Bone marrow (tissue), 2 donors: ENCODE measurements at regions not wholly inside any gene's neighbourhood (a gene's known extent, or its start where the extent isn't known, plus 50 kb on each side); places are given as distances from the start of the nearest gene placed in this dataset.

Experiments
- DNase-seq, 2 donors: peaks; one replicate each; lab custom pipeline; 2025; lab: John Stamatoyannopoulos, UW

GRCh38 chr11:104338186-104338585 lies 174.2 kb upstream of the PDGFD start:
- DNase-seq = no peak

GRCh38 chr11:104337273-104337672 lies 173.3 kb upstream of the PDGFD start:
- DNase-seq = no peak

GRCh38 chr11:104333977-104334376 lies 170.0 kb upstream of the PDGFD start:
- DNase-seq = peak in 1 of 2 donors; percentile 1

DNA sequence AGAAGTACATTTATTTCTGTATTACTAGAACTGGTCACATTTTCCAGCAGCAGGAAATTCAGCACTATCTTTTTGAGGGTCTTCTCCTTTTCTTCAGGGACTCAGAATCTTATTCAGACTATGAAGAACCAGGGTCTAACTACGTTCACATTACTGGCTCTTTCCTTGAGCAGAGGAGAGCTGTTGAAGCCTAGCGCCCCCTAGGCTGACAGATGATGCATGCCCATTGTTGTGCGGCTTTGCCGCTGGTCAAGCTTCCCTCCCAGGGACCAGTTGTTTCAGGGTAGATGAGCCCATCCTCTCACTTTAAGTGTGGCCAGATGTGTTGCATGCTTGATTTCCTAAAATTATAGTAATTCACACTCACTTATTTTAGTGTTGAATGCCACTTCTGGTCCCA lies 168.2 kb upstream of the PDGFD start:
- no peak for DNase-seq

DNA sequence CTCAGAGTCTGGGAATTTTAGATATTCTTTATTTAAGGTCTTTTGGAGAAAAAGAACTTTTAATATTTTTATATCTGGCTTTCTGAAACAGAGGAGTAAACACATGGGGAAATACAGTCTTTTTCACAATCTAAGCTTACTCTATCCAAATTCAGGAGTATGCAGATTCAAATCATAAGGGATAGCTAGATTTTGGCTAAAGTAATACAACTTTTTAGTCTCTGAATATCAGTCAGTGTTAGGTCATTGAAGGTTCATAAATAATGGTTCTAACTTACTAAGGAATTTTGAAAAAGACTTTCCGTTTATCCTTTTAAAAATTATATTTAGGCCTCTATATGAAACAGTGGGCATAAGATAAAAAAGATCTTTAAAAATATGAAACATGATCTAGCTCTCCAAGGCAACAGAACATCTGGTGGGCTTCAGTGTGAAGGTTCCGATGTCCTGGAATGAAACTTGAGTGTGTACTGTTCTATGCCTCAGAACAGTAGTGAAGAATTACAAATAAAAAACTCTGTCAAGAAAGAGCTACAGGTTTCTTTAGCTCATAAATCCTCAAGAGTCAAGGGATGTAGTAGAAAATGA lies 165.2 kb upstream of the PDGFD start:
- DNase-seq = no peak

DNA sequence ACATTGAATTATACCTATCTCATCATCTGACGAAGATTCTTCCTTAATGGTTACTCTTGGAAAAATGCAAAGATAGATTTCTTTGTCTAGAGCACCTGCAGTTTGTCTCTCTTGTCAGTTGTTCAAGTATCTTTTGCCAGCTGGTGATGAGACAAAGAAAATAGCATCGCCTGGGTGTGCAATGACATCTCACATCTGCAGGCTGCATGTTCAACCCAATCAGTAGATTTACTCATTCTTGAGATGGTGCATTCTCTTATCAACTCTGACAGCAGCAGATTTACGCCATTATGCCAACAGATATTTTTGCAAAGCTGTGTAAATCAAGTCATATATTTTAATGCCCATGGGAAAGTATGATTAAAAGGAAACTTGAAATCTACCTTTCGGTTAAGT lies 164.6 kb upstream of the PDGFD start:
- no peak for DNase-seq

GRCh38 chr11:104327861-104328511 lies 164.0 kb upstream of the PDGFD start:
- DNase-seq = no peak

DNA sequence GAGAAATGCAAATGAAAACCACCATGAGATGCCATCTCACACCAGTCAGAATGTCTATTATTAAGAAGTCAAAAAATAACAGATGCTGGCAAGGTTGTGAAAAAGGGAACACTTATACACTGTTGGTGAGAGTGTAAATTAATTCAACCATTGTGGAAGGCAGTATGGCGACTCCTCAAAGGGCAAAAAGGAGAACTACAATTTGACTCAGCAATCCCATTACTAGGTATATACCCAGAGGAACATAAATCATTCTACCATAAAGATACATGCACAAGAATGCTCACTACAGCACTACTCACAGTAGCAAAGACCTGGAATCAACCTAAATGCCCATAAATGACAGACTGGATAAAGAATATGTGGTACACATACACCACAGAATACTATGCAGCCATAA lies 161.1 kb upstream of the PDGFD start:
- DNase-seq = no peak

- DNase-seq = no peak
Observed at GRCh38 chr11:104324276-104324675, 160.3 kb upstream of the PDGFD start.

DNA sequence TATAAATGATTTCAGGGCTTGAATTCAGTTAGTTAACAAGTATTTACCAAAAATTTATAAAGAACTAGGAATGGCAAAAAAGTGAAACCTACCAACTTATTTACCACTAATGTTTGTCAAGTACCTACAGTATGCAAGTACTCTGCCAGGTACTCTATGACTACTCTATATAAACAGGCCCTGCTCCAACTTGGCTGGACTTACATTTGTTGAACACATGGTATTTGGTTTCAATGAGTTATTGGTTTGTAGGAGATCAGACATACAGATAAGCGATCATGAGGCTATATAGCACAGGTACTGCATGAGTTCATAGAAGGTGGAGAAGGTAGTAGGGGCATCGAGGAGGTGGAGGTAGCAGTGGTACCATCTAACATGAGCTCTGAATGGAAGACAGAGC lies 159.9 kb upstream of the PDGFD start:
- DNase-seq = no peak

DNA sequence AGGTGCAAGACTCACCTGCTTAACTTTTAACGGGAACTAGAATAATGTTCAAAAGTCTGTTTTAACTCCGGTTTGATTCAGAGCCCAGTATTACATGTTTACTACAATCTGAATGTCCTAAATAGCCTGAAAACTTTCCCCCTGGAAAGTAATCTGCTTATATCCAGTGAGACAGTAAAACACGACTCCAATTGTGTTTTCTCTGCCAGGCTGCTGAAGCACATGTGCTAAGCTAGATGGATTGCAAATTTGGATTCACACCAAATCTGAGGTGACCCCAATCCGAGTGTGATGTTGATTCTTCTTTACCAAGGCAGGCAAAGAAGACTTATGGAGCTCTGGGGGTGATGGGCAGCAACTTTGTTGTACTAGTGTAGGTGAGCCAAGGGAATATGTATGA lies 158.7 kb upstream of the PDGFD start:
- no peak for DNase-seq

DNA sequence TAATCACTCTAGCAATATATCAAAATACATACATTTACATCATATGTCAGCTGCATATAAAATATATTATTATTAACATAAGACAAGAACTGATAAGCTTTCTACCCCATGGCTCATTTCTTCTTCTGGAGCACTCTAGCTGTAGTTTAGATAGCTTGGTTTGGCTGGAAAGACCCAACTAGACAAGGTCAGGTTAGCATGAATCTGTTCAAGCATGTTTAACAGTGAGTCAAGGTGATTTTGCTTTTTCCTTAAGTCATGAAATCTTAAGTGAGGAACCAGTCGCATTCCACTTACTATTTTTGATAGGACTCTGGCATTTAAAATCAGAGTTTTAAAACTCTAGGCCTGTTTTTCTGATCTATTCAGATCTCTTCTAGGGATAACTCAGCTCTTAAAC lies 157.0 kb upstream of the PDGFD start:
- DNase-seq = no peak

DNA sequence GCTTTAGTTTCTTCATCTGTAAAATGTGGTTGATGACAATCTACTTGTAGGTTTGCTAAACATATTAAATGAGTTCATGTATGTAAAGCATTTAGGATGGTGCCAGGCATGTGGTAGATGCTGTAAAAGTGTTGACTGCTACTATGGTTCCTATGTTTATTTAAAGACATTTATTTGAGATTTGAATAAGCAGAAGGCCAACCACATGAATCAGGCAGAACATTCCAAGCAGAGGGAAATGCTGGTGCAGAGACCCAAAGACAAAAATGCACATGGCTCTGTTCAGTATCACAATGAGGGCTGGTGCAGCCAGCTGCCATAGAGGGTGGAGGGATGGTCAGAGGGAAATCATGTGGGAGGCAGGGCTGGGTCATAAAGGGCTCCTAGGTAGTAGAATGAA lies 156.2 kb upstream of the PDGFD start:
- DNase-seq = no peak

GRCh38 chr11:104319396-104319795 lies 155.4 kb upstream of the PDGFD start:
- DNase-seq = no peak

DNA sequence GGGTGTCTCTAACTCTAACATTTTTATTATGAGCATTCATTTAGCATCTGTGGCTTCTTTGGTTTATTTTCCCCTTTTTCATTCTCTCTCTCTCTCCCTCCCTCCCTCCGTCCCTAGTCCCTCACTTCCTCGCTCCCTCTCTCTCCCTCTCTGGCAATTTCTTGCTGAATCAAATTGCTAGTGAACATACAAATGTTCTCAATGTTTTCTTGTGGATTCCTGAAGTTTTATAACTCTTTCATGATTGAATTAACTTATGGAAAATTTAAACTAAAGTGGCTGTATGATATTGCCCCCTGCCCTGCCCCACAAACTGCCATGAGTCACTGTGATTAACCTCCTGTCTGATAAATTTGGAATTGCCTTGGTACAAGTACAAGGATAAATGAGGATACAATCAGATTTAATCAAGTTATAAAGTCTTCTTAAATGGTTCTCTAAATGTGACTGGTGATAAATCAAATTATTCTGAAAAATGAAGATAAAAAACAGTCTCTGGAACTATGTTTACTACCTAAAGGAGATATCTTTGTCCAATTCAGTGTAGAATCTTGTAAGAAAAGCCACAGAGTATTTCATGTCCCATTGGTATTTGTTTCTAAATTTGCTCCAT lies 143.0 kb upstream of the PDGFD start:
- no peak for DNase-seq

DNA sequence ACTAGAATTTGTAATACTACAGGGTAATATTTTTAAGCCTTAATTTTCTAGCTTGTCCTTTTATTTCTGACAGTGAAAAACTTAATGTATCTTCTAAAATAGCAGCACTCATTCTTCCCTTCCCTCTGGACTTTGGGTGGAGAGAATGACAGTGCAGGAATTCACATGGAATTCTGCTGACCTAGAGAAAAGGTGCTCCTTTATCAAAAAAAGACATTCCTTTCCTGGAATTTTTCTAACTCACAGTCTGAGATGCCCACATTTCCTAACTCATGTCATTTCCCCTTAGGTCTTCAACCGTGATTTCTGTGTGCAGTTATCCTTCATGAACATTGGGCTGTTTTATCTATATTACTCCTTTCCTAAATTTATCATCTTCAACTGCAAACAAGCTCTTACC lies 137.8 kb upstream of the PDGFD start:
- DNase-seq = no peak

GRCh38 chr11:104291646-104292045 lies 127.7 kb upstream of the PDGFD start:
- DNase-seq = no peak

GRCh38 chr11:104286129-104286528 lies 122.2 kb upstream of the PDGFD start:
- no peak for DNase-seq

DNA sequence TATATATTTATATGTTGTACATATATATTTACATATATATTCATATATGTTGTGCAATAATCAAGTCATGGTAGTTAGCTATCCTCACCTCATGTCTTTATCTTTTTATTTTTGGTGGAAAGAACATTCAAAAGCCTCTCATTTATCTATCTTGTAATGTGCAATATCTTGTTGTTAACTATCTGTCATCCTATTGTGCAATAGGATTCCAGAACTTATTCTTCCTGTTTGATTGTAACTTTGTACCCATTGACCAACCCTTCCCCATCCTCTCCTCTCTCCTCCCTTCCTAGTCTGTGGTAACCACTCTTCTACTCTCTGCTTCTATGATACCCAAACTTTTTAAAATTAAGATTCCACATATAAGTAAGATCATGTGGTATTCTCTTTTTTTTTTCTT lies 115.6 kb upstream of the PDGFD start:
- no peak for DNase-seq

- DNase-seq = no peak
Observed at GRCh38 chr11:104275992-104276391, 112.0 kb upstream of the PDGFD start.

DNA sequence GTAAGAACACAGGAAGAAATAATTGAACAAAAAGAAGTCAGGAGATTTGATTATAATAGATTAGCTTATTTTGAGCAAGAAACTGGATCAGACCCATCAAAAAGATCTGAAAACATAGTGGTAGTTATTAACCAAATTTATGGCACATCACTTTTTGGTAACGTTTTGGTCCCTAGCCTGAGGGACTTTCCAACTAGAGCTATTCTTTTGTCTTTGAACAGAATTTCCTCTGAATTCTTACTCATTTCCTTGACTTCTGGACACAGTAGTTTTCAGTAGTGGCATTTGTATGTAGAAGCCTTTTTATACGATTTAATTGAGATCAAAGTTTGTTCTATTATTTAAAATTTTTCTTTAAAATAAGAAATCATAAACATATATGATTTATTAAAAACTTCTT lies 96.5 kb upstream of the PDGFD start:
- DNase-seq = no peak

DNA sequence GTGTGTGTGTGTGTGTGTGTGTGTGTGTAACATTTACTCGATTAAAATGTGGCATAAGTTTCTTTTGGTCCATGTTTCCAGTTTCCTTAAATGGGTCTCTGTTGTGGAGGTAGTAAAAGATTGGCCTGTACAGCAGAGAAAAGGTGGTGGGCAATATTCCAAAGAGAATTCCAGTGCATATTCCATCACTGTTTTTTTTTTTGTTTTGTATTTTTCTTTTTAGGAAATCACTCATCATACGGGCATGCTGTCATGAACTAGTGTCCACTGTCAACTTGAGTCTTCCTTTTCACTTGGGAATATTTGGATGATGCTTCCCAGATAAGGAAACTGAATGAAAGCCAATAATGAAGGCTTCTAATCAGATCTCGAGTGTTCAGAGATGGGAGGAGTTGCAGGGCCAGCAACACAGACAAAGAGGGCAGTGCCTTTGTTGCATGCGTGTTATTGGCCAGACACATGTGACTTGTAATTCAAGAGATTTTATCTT lies 95.2 kb upstream of the PDGFD start:
- no peak for DNase-seq

DNA sequence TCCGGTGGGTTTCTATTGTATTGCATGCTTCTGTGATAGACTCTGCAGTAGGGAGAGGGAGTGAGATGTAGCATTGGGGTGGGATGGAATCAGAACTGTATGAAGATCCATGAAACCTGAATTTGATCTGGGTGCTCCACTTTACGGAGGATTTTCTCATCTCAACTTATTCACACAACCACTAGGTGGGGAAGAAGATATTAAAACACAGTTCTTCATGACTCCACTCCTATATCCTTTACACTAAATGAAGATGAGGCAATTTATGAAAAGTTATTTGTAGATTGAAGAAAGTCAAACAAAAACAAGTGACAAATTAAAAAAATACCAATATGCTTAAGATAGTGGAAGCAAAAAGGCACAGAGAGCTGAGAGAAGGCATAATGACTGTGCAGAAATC lies 92.6 kb upstream of the PDGFD start:
- DNase-seq = no peak

DNA sequence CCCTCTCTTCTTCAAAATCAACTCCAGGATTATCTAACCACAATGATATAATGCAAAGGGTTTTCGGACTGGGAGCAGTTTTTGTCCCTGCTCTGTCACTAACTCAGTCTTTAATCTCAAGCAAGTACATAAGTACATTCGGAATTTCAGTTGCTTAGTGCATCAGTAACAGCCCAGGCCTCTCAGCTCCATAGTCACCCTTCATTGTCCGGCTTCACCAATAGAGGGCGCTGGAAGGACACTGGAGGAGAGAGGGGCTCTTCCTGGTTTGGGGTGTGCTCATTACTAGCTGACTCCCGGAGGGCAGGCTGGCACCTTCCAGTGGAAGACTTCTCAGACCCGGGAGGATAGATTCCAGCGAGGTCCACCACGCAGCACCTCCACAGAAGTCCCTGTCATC lies 90.4 kb upstream of the PDGFD start:
- peak in 1 of 2 donors; percentile 7 for DNase-seq
